ENCODE measurements at regions not wholly inside any gene's neighbourhood (a gene's known extent, or its start where the extent isn't known, plus 50 kb on each side); places are given as distances from the start of the nearest gene placed in this dataset.
"Not testable (repeated sequence)": the region's sequence is repeated elsewhere in the genome, so short reads cannot be mapped to it uniquely, and the experiment has no call there.

- no peak for DNase-seq
These were observed 90.1 kb upstream of the ABCC4 start for GRCh38 chr13:95391362-95391761.

- no peak for DNase-seq
These were observed 90.5 kb upstream of the ABCC4 start for GRCh38 chr13:95391785-95392184.

GRCh38 chr13:95392597-95392996, 91.3 kb upstream of the ABCC4 start:
- DNase-seq, result no peak

GRCh38 chr13:95403349-95404140, 102.3 kb upstream of the ABCC4 start:
- no peak for DNase-seq

- peak; percentile 76 for DNase-seq
These were observed 103.1 kb upstream of the ABCC4 start for GRCh38 chr13:95404141-95404882.

GRCh38 chr13:95406176-95406575, 104.9 kb upstream of the ABCC4 start:
- no peak for DNase-seq

- DNase-seq, result no peak
These were observed 110.3 kb upstream of the ABCC4 start for GRCh38 chr13:95411428-95412040.

GRCh38 chr13:95418946-95419345, 117.7 kb upstream of the ABCC4 start:
- DNase-seq, result no peak

- DNase-seq, result no peak
These were observed 119.2 kb upstream of the ABCC4 start for GRCh38 chr13:95420501-95420900.

GRCh38 chr13:95426631-95427030, 125.4 kb upstream of the ABCC4 start:
- DNase-seq, result no peak

GRCh38 chr13:95430525-95430924, 122.0 kb upstream of the CLDN10 start:
- not testable (repeated sequence) for DNase-seq

GRCh38 chr13:95432141-95432540, 120.4 kb upstream of the CLDN10 start:
- DNase-seq, result no peak

- no peak for DNase-seq
These were observed 119.0 kb upstream of the CLDN10 start for GRCh38 chr13:95433537-95433936.

- no peak for DNase-seq
These were observed 118.4 kb upstream of the CLDN10 start for GRCh38 chr13:95434111-95434510.

- no peak for DNase-seq
These were observed 115.0 kb upstream of the CLDN10 start for GRCh38 chr13:95437561-95437960.

- no peak for DNase-seq
These were observed 114.2 kb upstream of the CLDN10 start for GRCh38 chr13:95438297-95438696.

GRCh38 chr13:95440441-95441088, 112.0 kb upstream of the CLDN10 start:
- no peak for DNase-seq

GRCh38 chr13:95441326-95441725, 111.2 kb upstream of the CLDN10 start:
- DNase-seq, result no peak

- DNase-seq, result no peak
These were observed 108.4 kb upstream of the CLDN10 start for GRCh38 chr13:95444006-95444730.

- DNase-seq, result no peak
These were observed 107.4 kb upstream of the CLDN10 start for GRCh38 chr13:95445131-95445530.

GRCh38 chr13:95447814-95448213, 104.7 kb upstream of the CLDN10 start:
- no peak for DNase-seq

GRCh38 chr13:95451656-95452055, 100.9 kb upstream of the CLDN10 start:
- no peak for DNase-seq

GRCh38 chr13:95452375-95452774, 100.1 kb upstream of the CLDN10 start:
- no peak for DNase-seq
